Smooth muscle cell (in vitro differentiated cells): ENCODE measurements at regions not wholly inside any gene's neighbourhood (a gene's known extent, or its start where the extent isn't known, plus 50 kb on each side); places are given as distances from the start of the nearest gene placed in this dataset.
"Not testable (repeated sequence)": the region's sequence is repeated elsewhere in the genome, so short reads cannot be mapped to it uniquely, and the experiment has no call there.

Source experiments
- DNase-seq: peaks from one replicate; lab custom pipeline; 2025; ENCODE audit not compliant: unreplicated experiment; lab: John Stamatoyannopoulos, UW
- H2AFZ ChIP-seq: fragments of 200-600 bp; sonication (generic); 2 replicates; pipeline ENCODE4 v1.6.0; 2016; ENCODE audit warnings: antibody characterized with exemption, low read depth, mild to moderate bottlenecking
- H3F3A ChIP-seq: fragments of 200-600 bp; sonication (generic); 2 replicates; pipeline ENCODE4 v1.6.0; 2017; ENCODE audit warnings: antibody characterized with exemption, low read depth
- H3K27ac ChIP-seq: fragments of 200-600 bp; sonication (generic); 2 replicates; pipeline ENCODE4 v1.5.1; 2016; ENCODE audit warnings: low read depth, mild to moderate bottlenecking
- H3K27me3 ChIP-seq: fragments of 200-600 bp; sonication (generic); 2 replicates; pipeline ENCODE4 v1.6.1; 2016; ENCODE audit warnings: low read depth, mild to moderate bottlenecking
- H3K36me3 ChIP-seq: fragments of 200-600 bp; sonication (generic); 2 replicates; pipeline ENCODE4 v1.5.1; 2016; ENCODE audit warnings: low read depth
- H3K4me1 ChIP-seq: fragments of 200-600 bp; sonication (generic); 2 replicates; pipeline ENCODE4 v1.5.1; 2016; ENCODE audit warnings: low read depth
- H3K4me2 ChIP-seq: fragments of 200-600 bp; sonication (generic); 2 replicates; pipeline ENCODE4 v1.6.0; 2016; ENCODE audit warnings: mild to moderate bottlenecking
- H3K4me3 ChIP-seq: fragments of 200-600 bp; sonication (generic); 2 replicates; pipeline ENCODE4 v1.5.1; 2016; ENCODE audit warnings: mild to moderate bottlenecking
- H3K79me2 ChIP-seq: fragments of 200-600 bp; sonication (generic); 2 replicates; pipeline ENCODE4 v1.6.0; 2016; ENCODE audit warnings: low read depth, mild to moderate bottlenecking
- H3K9ac ChIP-seq: fragments of 200-600 bp; sonication (generic); 2 replicates; pipeline ENCODE4 v1.6.0; 2016; ENCODE audit warnings: low read depth
- H3K9me3 ChIP-seq: fragments of 200-600 bp; sonication (generic); replicated peaks from 2 replicates; pipeline ENCODE4 v1.5.1; 2016; ENCODE audit warnings: low read depth
- H4K20me1 ChIP-seq: fragments of 200-600 bp; sonication (generic); 2 replicates; pipeline ENCODE4 v1.6.0; 2016; ENCODE audit warnings: low read depth
- WGBS: methylation state at CpG from one replicate; pipeline ENCODE4 v1.1.7; 2016; ENCODE audit warnings: low lambda C conversion rate; 5-methylcytosine and 5-hydroxymethylcytosine counted together
- TF ChIP-seq, protein P1 (sequence below): fragments of 200-600 bp; sonication (generic); IDR thresholded peaks from 2 replicates; pipeline ENCODE4 v1.5.1; 2017; ENCODE audit warnings: borderline replicate concordance, mild to moderate bottlenecking, antibody characterized with exemption; ENCODE audit not compliant: insufficient read depth, poor library complexity, severe bottlenecking

GRCh38 chrX:56368962-56369361, 136.8 kb downstream of the KLF8 start:
- Histone ChIP-seq H3K9ac (no peak overlapping the region), H3K27me3 (no peaks in the 10 kb centered on the region), H3K79me2 (no peaks in the 10 kb centered on the region), H3K9me3 (no peaks in the 10 kb centered on the region), H3K4me2 (no peak overlapping the region), H3F3A (no peaks in the 10 kb centered on the region), H3K4me1 (no peaks in the 10 kb centered on the region), H4K20me1 (no peaks in the 10 kb centered on the region), H2AFZ (no peak overlapping the region), H3K36me3 (no peaks in the 10 kb centered on the region), H3K27ac (no peak overlapping the region), H3K4me3 (no peak overlapping the region)
- DNase-seq, result no peak
- TF ChIP-seq, protein P1, sequence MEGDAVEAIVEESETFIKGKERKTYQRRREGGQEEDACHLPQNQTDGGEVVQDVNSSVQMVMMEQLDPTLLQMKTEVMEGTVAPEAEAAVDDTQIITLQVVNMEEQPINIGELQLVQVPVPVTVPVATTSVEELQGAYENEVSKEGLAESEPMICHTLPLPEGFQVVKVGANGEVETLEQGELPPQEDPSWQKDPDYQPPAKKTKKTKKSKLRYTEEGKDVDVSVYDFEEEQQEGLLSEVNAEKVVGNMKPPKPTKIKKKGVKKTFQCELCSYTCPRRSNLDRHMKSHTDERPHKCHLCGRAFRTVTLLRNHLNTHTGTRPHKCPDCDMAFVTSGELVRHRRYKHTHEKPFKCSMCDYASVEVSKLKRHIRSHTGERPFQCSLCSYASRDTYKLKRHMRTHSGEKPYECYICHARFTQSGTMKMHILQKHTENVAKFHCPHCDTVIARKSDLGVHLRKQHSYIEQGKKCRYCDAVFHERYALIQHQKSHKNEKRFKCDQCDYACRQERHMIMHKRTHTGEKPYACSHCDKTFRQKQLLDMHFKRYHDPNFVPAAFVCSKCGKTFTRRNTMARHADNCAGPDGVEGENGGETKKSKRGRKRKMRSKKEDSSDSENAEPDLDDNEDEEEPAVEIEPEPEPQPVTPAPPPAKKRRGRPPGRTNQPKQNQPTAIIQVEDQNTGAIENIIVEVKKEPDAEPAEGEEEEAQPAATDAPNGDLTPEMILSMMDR, result no peak
- WGBS, result 68% methylated on average over 1 of the region's 1 CpG

- WGBS, result 97% methylated on average over 28 of the region's 41 CpGs
- not testable (repeated sequence) for H3K79me2 ChIP-seq, H4K20me1 ChIP-seq, H3K4me1 ChIP-seq, H3K4me2 ChIP-seq, H3K36me3 ChIP-seq, H3K27me3 ChIP-seq, H2AFZ ChIP-seq, H3K9me3 ChIP-seq, H3F3A ChIP-seq, DNase-seq, H3K27ac ChIP-seq, H3K9ac ChIP-seq, H3K4me3 ChIP-seq
These were observed 148.0 kb downstream of the KLF8 start for GRCh38 chrX:56379984-56380780.

DNA sequence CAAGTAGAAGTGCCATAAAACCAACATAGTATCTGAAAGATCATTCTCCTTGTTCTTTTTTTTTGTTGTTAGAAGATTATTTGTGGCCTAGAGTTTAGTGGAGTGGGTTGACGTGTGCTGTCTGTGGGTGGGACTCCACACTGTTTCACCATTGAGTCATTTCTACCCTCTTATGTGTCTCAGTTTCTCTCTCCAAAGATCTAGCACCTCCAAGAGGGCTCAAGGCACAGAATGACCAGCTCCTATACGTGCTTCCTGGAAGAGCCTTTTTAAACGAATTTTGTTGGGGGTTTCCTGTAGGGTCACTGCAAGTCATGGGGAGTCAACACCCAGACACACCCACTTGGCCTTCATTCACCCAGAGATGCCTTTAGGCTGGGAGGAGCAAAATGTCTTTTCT, 150.1 kb downstream of the KLF8 start:
- no peak overlapping the region for H3K4me2 ChIP-seq

GRCh38 chrX:56385336-56385735, 153.2 kb downstream of the KLF8 start:
- no peak for DNase-seq
- WGBS, result 71% methylated on average over 1 of the region's 1 CpG
- Histone ChIP-seq H3K27ac (no peak overlapping the region), H2AFZ (no peak overlapping the region), H3F3A (no peaks in the 10 kb centered on the region), H3K4me1 (no peaks in the 10 kb centered on the region), H3K9me3 (no peaks in the 10 kb centered on the region), H3K4me2 (no peak overlapping the region), H3K79me2 (no peaks in the 10 kb centered on the region), H4K20me1 (no peaks in the 10 kb centered on the region), H3K4me3 (no peak overlapping the region), H3K9ac (no peak overlapping the region), H3K36me3 (no peaks in the 10 kb centered on the region), H3K27me3 (no peaks in the 10 kb centered on the region)
- TF ChIP-seq, protein P1, result no peak

More for the DNA sequence above, 150.1 kb downstream of the KLF8 start:
- Histone ChIP-seq H3K9me3 (no peaks in the 10 kb centered on the region), H4K20me1 (no peaks in the 10 kb centered on the region), H3K27ac (no peak overlapping the region), H3K9ac (no peak overlapping the region), H2AFZ (no peak overlapping the region), H3K4me1 (no peaks in the 10 kb centered on the region), H3F3A (no peaks in the 10 kb centered on the region), H3K4me3 (no peak overlapping the region), H3K27me3 (no peaks in the 10 kb centered on the region), H3K36me3 (no peaks in the 10 kb centered on the region), H3K79me2 (no peaks in the 10 kb centered on the region)
- 60% methylated on average over 3 of the region's 3 CpGs for WGBS
- TF ChIP-seq, protein P1, result no peak
- DNase-seq, result no peak
